HG02588 (cell line): ENCODE measurements at regions not wholly inside any gene's neighbourhood (a gene's known extent, or its start where the extent isn't known, plus 50 kb on each side); places are given as distances from the start of the nearest gene placed in this dataset.
"Not testable (repeated sequence)": the region's sequence is repeated elsewhere in the genome, so short reads cannot be mapped to it uniquely, and the experiment has no call there.

ENCODE experiments used
- ATAC-seq: cut with Tn5 transposase; IDR thresholded peaks from one replicate; pipeline ENCODE4 v1.9.1; 2021; ENCODE audit warnings: mild to moderate bottlenecking, moderate library complexity; ENCODE audit not compliant: unreplicated experiment

GRCh38 chr7:121745856-121746255 lies 127.1 kb upstream of the PTPRZ1 start:
- ATAC-seq = no peak

GRCh38 chr7:121744877-121745276 lies 128.1 kb upstream of the PTPRZ1 start:
- ATAC-seq = no peak

- no peak for ATAC-seq
Observed at GRCh38 chr7:121744319-121744718, 128.6 kb upstream of the PTPRZ1 start.

GRCh38 chr7:121741896-121742295 lies 131.1 kb upstream of the PTPRZ1 start:
- ATAC-seq = no peak

GRCh38 chr7:121739465-121739864 lies 133.5 kb upstream of the PTPRZ1 start:
- ATAC-seq = no peak

- no peak for ATAC-seq
Observed at GRCh38 chr7:121730869-121731268, 142.1 kb upstream of the PTPRZ1 start.

- no peak for ATAC-seq
Observed at GRCh38 chr7:121714559-121715303, 158.2 kb upstream of the PTPRZ1 start.

- not testable (repeated sequence) for ATAC-seq
Observed at GRCh38 chr7:121712961-121713360, 160.0 kb upstream of the PTPRZ1 start.

GRCh38 chr7:121697731-121698316 lies 175.1 kb upstream of the PTPRZ1 start:
- ATAC-seq = no peak

GRCh38 chr7:121696954-121697353 lies 176.0 kb upstream of the PTPRZ1 start:
- ATAC-seq = no peak

GRCh38 chr7:121689749-121690148 lies 183.2 kb upstream of the PTPRZ1 start:
- ATAC-seq = no peak

GRCh38 chr7:121681700-121682099 lies 191.3 kb upstream of the PTPRZ1 start:
- no peak for ATAC-seq

- no peak for ATAC-seq
Observed at GRCh38 chr7:121676168-121676567, 196.8 kb upstream of the PTPRZ1 start.

GRCh38 chr7:121674455-121674854 lies 198.5 kb upstream of the PTPRZ1 start:
- ATAC-seq = not testable (repeated sequence)

GRCh38 chr7:121669144-121669543 lies 203.8 kb upstream of the PTPRZ1 start:
- ATAC-seq = no peak

- no peak for ATAC-seq
Observed at GRCh38 chr7:121666306-121666705, 206.7 kb upstream of the PTPRZ1 start.

GRCh38 chr7:121643320-121643719 lies 229.6 kb upstream of the PTPRZ1 start:
- no peak for ATAC-seq

- ATAC-seq = no peak
Observed at GRCh38 chr7:121639705-121640104, 233.3 kb upstream of the PTPRZ1 start.

- no peak for ATAC-seq
Observed at GRCh38 chr7:121638286-121638685, 234.7 kb upstream of the PTPRZ1 start.

GRCh38 chr7:121634356-121634755 lies 238.2 kb upstream of the FAM3C start:
- no peak for ATAC-seq

- no peak for ATAC-seq
Observed at GRCh38 chr7:121633186-121633585, 237.1 kb upstream of the FAM3C start.

GRCh38 chr7:121624958-121625357 lies 228.8 kb upstream of the FAM3C start:
- ATAC-seq = no peak
